Type B pancreatic cell (in vitro differentiated cells): ENCODE measurements at regions not wholly inside any gene's neighbourhood (a gene's known extent, or its start where the extent isn't known, plus 50 kb on each side); places are given as distances from the start of the nearest gene placed in this dataset.

Experiments used
- DNase-seq: peaks from one replicate; pipeline ENCODE4 v3.0.0; 2021; ENCODE audit warnings: mixed read lengths; ENCODE audit not compliant: unreplicated experiment; ENCODE audit errors: extremely low spot score
- H3K27ac Mint-ChIP-seq: 2 replicates; pipeline ENCODE4 v1.8.0; 2021; ENCODE audit warnings: mild to moderate bottlenecking, mixed read lengths
- H3K27me3 Mint-ChIP-seq: 2 replicates; pipeline ENCODE4 v1.8.0; 2021; ENCODE audit warnings: mixed read lengths
- H3K36me3 Mint-ChIP-seq: 2 replicates; pipeline ENCODE4 v1.8.0; 2021; ENCODE audit warnings: mixed read lengths
- H3K4me1 Mint-ChIP-seq: one replicate; pipeline ENCODE4 v1.8.0; 2021; ENCODE audit warnings: mixed read lengths; ENCODE audit not compliant: unreplicated experiment
- H3K4me3 Mint-ChIP-seq: 2 replicates; pipeline ENCODE4 v1.8.0; 2021; ENCODE audit warnings: mild to moderate bottlenecking, mixed read lengths
- H3K9me3 Mint-ChIP-seq: 2 replicates; pipeline ENCODE4 v1.8.0; 2021; ENCODE audit warnings: mixed read lengths
- TF ChIP-seq, protein P1 (sequence below): fragments of 200-600 bp; sonication (generic); conservative IDR thresholded peaks from 2 replicates; pipeline ENCODE4 v1.5.0; 2021; ENCODE audit warnings: antibody characterized with exemption, mild to moderate bottlenecking

DNA sequence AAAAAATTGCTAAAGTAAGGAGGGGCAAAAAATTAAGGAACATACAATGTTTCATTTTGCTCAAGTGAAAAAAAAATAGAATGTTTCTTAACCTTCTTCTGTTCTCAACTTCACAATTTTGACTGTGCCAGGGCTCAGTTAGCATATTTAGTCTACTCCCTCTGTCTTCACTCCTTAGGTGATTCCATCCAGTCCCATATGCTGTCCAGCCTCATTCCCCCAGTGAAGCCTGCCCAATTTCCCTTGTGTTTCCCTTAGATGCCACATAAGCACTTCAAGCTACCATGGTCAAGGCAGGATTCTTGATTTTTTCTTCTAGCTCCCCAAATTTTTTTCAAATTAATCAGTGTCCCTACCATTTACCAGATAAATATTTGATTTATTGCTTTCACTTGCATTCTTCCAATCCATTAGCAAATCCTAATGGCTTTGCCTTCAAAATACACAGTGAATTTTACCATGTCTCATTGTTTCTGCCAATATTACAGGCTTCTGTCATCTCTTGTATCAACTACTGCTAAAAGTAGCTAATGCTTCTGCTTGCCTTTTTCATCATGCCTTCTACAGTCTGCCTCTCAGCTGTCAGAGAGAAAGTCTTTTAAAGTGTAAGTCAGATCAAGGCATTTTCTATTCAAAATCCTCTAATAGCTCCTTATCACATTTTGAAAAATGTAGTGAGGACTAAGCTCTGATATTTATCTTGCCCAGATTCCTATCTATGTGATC lies 166.8 kb downstream of the MACC1 start:
- H3K27me3 Mint-ChIP-seq = no peaks in the 10 kb centered on the region
- H3K36me3 Mint-ChIP-seq = no peaks in the 10 kb centered on the region
- H3K9me3 Mint-ChIP-seq = no peaks in the 10 kb centered on the region
- no peak overlapping the region for H3K4me3 Mint-ChIP-seq
- H3K4me1 Mint-ChIP-seq = no peaks in the 10 kb centered on the region
- TF ChIP-seq, protein P1, sequence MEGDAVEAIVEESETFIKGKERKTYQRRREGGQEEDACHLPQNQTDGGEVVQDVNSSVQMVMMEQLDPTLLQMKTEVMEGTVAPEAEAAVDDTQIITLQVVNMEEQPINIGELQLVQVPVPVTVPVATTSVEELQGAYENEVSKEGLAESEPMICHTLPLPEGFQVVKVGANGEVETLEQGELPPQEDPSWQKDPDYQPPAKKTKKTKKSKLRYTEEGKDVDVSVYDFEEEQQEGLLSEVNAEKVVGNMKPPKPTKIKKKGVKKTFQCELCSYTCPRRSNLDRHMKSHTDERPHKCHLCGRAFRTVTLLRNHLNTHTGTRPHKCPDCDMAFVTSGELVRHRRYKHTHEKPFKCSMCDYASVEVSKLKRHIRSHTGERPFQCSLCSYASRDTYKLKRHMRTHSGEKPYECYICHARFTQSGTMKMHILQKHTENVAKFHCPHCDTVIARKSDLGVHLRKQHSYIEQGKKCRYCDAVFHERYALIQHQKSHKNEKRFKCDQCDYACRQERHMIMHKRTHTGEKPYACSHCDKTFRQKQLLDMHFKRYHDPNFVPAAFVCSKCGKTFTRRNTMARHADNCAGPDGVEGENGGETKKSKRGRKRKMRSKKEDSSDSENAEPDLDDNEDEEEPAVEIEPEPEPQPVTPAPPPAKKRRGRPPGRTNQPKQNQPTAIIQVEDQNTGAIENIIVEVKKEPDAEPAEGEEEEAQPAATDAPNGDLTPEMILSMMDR = no peak
- DNase-seq = no peak
- no peak overlapping the region for H3K27ac Mint-ChIP-seq

DNA sequence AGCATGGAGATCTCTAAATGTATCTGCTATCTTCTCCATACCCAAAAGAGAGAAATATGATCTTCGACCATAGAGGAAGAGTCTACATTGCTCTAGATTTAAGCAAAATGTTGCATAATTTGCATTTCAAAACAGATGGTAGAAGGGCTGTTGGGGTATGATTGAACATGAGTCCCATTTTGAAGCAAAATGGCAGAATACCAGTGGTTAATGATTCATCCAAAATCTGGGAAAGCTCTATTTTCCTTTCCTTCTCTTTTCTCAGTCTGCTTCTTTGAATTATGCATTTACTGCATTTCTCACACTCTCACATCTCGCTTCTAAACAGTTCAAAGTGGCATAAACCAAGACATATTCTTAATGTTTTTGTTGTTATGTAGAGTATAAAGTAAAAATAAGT lies 178.5 kb downstream of the MACC1 start:
- DNase-seq = no peak
- Mint-ChIP-seq H3K27me3 (no peaks in the 10 kb centered on the region), H3K9me3 (no peaks in the 10 kb centered on the region), H3K36me3 (no peaks in the 10 kb centered on the region), H3K4me1 (no peaks in the 10 kb centered on the region), H3K27ac (no peak overlapping the region), H3K4me3 (no peak overlapping the region)
- TF ChIP-seq, protein P1 = no peak

DNA sequence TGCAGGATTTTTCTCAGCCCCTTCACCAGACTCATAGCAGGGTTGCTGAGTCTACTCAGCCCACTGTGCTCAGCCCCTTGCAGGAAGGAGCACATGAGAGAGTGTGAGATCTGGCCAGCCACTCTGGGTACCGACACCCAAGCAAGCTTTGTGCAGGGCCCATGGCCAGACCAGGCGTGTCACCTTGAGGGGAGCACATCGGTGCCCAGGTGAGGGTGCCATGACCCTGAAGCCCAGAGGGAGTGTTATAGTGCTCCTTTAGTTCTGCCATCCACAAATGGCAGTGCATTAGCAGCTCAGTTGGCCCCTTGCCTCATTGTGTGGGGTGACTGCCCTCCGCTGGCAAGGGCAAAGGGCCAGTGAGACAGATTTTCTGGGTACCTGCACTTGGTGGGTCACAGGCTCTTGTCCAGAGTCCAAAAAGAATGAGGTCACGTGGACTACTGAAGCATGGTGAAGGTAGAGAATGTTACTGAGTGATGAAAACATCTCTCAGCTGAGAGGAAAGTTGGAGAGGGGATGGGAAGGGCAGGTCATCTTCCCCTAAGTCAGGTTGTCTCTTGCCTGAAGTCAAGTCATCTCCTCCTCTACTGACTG lies 181.8 kb downstream of the MACC1 start:
- Mint-ChIP-seq H3K9me3 (no peaks in the 10 kb centered on the region), H3K27ac (no peak overlapping the region), H3K4me3 (no peak overlapping the region), H3K36me3 (no peaks in the 10 kb centered on the region), H3K4me1 (peaks cover 8% of the 10 kb centered on the region), H3K27me3 (no peaks in the 10 kb centered on the region)
- DNase-seq = no peak
- TF ChIP-seq, protein P1 = no peak

DNA sequence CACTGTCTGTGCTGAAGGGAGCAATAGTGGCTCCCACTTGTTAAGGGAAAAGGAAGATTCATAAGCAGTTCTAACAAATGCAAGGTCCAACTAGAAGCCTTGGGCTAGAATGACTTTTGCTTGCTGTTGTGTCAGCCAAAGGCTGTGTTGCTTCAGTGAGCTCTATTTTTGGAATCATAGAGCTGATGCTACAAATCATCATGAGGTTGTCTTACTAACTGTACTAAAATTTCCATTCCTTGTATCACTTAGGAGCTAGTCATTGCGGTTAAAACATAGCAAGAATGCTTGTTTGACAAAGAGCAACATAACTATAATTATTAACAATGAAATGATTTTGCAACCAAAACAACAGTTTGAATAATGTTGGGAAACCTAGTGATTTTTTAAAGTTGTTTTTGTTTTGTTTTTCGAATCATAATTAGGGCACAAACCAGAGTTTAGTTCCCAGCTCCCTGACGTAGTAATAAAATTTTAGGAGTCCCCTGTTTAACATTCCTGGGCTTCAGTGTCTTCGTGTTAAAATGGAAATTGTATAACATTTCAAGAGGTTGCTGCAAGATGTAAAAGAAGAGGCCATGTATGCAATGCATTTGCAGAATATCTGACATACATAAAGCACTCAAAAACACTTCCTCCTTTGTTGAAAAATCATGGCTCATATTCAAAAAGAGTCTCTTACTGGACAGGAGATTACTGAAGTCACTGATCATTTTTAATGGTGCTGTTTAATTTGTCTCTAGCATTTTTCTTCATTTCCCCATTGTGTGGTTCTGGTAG lies 183.4 kb downstream of the MACC1 start:
- Mint-ChIP-seq H3K4me3 (no peak overlapping the region), H3K27ac (no peak overlapping the region), H3K27me3 (no peaks in the 10 kb centered on the region), H3K36me3 (no peaks in the 10 kb centered on the region), H3K9me3 (no peaks in the 10 kb centered on the region), H3K4me1 (peaks cover 8% of the 10 kb centered on the region)
- TF ChIP-seq, protein P1 = no peak
- no peak for DNase-seq

DNA sequence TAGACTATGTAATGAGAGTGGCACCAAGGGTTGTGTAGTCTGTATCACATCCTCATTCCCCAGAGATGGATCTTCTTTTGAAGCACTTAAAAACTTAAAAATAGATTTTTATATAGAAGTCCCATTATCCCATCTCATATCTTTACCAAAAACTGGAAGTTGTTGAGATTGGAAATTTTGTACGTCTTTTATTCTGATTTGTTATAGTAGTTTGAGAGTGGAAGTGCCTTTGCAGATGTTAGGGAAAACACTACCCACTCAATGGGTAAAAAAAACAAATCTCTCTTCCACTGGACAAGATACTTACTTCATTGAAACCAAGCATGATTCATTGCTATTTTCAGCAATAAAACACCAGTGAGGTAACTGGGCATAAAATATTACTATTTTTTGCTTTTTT lies 184.4 kb downstream of the MACC1 start:
- Mint-ChIP-seq H3K27me3 (no peaks in the 10 kb centered on the region), H3K4me1 (peaks cover 8% of the 10 kb centered on the region), H3K36me3 (no peaks in the 10 kb centered on the region), H3K9me3 (no peaks in the 10 kb centered on the region), H3K4me3 (no peak overlapping the region), H3K27ac (no peak overlapping the region)
- no peak for DNase-seq
- TF ChIP-seq, protein P1 = no peak
